Hematopoietic multipotent progenitor cell treated with erythropoietin and hydrocortisone succinate and interleukin-3 and kit ligand, for 4 days (in vitro differentiated cells): ENCODE measurements at regions not wholly inside any gene's neighbourhood (a gene's known extent, or its start where the extent isn't known, plus 50 kb on each side); places are given as distances from the start of the nearest gene placed in this dataset.
"Not testable (repeated sequence)": the region's sequence is repeated elsewhere in the genome, so short reads cannot be mapped to it uniquely, and the experiment has no call there.

ENCODE experiments used
- DNase-seq: peaks from one replicate; pipeline ENCODE4 v3.0.0-alpha.2; 2015

DNA sequence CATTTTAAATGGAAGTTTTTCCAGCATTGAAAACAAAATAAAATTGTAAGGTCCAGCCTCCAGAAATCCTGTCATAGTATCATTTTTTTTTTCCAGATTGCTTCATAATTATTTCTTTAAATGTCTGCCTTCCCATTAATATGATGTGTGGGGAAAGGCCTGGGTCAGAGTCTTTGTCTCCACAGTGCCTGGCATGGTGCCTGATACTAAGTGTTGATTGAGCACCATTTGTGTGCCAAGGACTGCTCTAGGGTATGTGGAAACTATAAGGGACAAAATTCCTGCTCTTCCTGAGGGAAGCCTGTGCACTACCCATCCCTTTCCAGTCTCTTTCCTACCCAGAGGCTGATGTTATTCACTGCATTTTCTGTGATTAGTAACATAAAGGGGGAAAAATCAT, 53.1 kb upstream of the BEND4 start:
- no peak for DNase-seq

DNA sequence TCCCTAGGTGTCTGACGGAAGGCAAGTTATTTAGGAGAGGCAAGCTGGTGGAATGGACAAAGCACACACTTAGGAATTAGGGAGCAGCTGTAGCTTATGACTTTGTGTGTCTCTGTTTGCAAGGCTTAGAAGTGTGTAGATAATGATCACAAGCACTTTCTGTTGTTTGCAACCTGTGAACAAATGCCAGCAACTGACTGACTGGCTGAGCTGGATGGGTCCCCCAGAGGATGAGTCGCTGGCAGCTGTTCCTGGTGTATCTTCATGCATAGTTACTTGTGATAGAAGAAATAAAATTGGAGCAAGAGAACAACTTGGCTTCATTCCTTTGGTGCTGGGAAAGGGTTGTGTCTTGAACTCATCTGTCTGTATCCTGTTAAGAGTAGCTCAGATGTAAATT, 64.2 kb upstream of the BEND4 start:
- no peak for DNase-seq

DNA sequence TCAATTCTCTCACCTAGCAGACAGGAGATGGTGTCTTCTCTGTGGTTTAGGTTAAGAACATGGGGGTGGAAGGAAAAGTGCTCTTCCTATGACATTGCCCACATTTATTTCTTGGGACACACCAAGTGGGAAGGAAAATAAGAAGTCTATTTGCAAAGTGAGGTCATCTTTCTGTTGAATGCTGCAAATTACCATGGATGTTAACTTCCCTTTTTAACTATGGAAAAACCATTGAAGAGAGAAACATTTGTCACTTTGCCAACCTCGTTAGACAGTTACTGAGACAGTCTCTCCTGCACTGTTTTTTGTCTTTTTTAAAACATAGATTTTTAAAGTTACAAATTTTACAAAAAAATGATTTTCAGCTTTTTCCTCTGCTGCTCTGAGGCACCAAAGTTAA, 72.8 kb upstream of the BEND4 start:
- peak; percentile 29 for DNase-seq

DNA sequence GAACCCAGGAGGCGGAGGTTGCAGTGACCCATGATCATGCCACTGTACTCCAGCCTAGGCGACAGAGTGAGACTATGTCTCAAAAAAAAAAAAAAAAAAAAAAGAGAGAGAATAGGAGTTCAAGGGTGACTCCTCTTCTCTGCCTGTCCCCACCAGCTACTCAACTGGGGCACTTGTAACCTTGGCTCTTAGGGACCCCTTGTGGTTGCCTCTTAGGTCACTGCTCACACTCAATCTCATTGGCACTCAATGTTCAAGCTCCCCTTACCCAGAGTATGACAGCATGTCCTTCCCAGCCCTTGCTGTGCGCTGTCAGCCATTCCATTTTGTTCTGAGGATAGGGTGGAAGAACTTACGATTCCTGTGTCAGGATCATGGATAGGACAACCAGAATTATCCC, 82.4 kb upstream of the BEND4 start:
- DNase-seq, result peak; percentile 13

DNA sequence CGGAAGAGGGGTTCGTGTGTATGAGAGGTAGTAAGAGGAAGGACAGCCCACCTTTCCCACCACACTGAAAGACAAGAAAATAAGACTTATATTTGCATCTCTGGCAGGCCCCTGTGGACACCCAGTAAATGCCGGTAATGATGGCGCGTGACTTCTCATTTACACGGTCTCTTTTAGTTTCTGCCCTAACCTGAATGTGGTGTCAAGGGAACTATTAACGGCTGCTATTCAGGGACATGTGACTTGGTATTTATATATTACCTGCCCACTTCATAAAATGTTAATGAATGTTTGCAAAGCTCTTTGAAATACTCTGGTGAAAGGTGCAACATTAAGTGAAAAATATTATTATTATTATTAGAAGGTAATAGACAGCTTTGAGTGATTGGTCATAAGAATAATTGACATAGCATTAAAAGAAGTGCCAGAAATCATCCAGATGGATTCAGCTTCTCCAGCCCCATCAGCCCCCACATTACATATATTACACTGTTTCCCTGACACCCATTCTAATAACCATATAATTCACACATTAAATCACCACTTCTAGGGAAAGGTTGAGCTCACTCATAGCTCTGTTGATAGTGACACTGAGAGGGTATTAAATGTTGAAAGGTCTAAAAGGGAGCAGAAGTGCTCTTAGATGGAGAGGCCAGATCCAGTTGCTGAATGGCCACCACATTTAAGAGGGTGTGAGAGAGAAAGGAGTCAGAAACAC, 83.0 kb upstream of the BEND4 start:
- DNase-seq, result no peak

DNA sequence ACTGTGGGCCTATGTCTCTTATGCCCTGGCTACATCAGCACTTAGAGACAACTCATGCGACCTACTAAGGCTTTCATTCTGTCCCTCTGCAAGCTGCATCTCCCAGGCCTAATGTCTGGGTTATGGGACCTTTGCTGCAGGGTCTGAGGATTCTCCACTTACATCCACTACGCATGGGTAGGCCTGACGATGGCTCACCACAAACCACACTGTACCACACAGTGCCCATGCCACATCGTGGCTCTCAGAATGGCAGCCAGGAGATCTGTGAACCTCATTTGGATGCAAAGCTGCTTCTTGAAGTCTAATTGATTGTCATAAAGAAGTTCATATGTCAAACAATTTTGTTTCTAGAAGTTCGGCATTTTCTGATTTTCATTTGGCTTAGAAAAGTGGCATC, 84.6 kb upstream of the BEND4 start:
- no peak for DNase-seq

DNA sequence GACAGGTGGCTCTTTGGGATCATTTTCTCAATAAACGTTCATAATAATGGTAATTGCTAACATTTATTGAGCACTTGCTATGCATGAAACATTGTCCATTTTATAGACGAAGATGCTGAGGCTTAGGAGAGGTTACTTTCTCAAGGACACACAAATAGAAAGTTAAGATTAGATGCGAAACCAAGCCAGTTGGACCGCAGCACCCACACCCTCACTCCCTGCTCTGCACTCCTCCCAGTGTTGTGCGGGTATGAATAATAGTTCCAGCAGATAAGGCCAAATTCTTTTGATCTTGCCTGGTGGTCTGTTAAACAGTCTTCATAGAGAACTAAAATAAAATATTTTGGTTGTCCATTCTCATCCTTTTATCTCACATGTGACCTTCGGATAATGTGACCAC, 85.0 kb upstream of the BEND4 start:
- no peak for DNase-seq

DNA sequence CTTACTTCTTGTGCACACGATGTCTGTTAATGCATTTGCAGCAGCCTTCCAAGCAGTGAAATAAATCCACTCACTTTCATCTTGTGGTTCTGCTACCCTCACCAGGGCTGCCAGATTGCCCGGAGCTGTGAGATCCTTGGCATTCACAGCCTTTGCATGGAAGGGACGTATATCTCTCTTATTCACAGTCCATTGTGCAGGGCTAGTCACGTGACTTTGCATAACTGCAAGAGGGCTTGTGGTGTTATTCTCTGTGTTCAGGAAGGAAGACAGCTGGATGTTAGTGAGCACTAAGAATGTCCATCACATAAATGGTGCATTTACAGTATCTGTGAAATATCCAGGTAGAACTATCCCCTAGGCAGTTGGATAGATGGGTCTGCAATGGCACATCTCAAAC, 96.5 kb upstream of the BEND4 start:
- no peak for DNase-seq

DNA sequence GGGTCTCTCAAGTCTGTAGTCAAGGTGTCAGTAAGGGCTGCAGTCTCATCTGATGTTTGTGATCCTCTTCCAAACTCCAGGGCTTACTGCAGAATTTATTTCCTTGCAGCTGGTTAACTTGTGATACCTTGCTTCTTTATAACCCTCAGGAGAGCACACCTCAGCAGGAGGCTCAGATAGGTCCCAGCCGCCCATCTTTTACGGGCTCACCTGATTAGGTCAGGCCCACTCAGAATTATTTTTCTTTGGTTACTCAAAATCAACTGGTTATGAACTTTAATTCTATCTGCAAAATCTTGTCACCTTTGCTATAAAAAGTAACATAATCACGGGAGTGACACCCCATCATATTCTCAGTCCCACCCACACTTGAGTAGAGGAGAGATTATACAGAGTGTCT, 99.9 kb upstream of the BEND4 start:
- no peak for DNase-seq

DNA sequence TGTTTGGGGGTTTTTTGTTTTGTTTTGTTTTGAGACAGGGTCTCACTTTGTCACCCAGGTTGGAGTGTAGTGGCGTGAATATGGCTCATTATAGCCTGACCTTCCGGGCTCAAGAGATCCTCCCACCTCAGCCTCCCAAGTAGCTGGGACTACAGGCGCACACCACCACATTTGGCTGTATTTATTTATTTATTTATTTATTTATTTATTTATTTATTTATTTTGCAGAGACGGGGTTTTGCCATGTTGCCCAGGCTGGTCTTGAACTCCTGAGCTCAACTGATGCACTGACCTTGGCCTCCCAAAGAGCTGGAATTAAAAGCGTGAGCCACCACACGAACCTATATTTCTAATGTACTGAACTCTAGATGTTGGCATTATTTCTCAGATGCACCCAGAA, 105.2 kb upstream of the BEND4 start:
- DNase-seq, result not testable (repeated sequence)

DNA sequence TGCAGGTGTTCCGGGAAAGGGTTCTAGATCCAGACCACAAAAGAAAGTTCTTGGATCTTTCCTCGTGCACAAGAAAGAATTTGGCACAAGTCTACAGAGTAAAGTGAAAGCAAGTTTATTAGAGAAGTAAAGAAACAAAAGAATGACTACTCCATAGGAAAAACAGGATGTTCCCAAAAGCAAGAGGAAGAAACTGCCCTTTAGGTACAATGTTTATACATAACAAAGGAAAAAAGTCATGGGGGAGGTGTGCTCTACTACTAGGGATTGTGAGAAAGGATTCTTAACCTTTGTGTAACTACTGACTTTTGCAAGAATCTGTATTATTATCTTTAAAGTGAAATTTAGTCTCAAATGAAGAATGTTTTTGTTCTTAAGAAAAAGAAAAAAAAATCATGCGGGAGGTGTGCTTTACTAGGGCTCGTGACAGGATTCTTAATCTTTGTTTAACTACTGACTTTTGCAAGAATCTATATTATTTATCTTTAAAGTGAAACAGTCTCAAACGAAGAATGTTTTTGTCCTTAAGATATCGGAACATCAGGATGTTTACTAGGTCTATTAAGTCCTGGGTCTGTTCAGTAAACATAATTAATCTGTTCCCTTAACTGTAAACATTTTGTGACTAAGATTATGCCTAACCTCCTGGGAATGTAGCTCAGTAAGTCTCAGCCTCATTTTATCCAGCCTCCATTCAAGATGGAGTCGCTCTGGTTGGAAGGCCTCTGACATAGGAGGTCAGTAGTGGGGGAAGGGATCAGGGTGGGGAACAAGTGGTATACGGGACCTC, 110.4 kb upstream of the BEND4 start:
- no peak for DNase-seq

DNA sequence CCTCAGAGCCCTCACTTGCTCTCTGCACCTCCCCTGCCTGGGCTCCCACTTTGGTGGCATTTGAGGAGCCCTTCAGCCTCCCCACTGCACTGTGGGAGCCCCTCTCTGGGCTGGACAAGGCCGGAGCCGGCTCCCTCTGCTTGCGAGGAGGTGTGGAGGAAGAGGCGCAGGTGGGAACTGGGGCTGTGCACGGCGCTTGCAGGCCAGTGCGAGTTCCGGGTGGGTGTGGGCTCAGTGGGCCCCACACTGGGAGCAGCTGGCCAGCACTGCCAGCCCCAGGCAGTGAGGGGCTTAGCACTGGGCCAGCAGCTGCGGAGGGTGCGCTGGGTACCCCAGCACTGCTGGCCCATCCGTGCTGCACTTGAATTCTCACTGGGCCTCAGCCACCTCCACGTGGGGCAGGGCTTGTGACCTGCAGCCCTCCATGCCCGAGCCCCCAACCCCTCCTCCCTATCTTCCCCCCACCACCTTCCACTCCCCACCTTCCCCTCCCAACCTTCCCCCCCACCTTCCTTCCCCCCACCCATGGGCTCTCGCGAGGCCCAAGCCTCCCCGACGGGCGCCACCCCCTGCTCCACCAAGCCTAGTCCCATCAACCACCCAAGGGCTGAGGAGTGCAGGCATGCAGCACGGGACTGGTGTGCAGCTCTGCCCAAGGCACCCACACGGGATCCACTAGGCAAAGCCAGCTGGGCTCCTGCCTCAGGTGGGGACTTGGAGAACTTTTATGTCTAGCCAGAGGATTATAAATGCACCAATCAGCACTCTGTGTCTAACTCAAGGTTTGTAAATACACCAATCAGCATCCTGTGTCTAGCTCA, 113.5 kb upstream of the BEND4 start:
- no peak for DNase-seq

DNA sequence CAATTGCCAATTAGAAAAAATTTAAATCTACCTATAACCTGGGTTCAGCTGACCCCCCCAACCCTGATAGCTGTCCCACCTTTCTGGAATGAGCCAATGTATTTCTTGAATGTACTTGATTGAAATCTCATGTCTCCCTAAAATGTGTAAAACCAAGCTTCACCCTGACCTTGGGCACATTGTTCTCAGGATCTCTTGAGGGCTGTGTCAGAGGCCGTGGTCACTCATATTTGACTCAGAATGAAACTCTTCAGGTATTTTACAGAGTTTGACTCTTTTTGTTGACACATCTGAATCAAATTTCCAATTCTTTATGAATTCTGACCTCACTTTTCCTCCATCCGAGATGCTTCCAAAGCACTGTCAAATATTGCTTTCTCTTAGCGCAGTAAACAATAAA, 115.3 kb upstream of the BEND4 start:
- no peak for DNase-seq

DNA sequence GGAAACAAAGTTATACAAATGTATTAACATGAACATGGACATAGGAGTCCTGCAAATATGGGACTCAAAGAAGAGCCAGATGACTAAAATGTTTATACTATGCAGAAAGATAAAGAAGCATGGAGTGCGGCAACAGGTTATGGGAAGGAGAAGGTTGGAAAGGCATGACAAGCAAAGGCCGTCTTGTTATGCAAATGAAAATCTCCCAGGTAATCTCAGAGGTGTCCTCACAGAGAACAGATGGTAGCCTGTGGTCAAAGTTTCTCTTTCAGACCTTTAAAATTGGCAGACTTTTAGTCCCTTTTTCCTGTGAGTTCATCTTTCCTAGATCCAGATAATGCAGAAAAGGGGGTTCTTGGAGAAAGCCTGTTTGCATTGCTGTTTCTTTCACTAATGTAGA, 116.4 kb upstream of the BEND4 start:
- DNase-seq, result no peak

DNA sequence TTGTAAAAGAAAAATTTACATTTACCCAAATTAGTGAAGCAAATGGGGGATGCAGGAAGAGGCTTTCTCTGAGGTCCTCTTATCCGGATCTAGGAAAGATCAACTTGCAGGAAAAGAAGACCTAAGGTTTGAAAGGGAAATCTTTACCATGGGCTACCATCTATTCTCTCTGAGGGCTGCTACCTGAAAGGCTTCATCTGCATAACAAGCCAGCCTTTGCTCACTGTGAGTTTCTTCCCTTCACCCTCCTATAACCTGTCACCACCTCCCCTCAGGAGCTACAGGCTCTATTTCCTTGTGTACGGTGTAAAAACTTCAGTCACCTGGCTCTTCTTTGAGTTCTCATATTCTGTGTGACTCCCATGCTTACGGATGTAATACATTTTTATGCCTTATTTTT, 118.6 kb upstream of the BEND4 start:
- no peak for DNase-seq

DNA sequence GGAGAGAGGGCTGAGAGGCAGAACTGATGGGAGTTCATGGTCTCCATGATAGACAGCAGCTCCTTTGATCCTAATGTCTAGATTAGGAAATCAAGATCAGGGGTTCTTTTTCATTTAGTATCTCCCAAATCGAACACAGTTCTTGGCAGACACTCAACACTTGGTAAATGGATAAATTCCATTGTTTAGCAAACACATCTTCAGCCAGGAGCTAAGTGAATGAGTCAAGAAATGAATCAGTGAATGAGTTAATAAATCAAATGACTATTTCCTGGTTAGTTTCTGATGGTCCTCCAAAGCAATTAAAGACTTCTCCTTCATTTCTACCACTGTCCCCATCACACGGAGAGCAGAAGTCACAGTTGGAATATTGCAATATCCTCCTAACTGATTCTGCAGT, 120.0 kb upstream of the SHISA3 start:
- no peak for DNase-seq

DNA sequence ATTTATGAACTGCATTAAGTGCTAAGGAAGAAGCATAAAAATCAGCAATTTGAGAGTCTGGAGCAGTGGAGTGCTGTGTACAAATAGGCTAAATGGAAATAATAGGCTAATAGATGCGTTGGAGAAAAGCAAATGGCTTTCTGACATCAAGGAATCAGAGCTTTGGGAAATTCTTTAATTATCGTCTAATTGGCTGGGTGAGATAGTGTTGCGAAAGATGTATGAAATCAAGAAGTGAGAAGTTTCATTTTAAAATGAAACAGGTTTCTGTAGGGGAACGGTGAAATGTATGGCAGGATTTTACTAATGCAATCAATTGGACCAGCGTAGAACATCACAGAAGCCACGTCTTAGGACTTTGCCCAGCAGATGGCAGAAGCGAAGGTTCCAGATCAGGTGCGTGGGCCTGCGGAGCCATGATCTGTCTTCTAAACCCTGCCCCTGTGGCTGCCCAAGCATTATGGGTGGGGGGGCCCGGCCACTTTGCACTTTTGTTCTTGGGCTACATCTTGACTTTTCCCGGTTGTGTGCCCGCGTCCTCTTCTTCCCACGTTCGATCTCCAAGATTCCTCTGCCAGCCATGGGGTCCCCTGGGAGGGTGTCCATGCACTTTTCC, 118.5 kb upstream of the SHISA3 start:
- DNase-seq, result no peak

DNA sequence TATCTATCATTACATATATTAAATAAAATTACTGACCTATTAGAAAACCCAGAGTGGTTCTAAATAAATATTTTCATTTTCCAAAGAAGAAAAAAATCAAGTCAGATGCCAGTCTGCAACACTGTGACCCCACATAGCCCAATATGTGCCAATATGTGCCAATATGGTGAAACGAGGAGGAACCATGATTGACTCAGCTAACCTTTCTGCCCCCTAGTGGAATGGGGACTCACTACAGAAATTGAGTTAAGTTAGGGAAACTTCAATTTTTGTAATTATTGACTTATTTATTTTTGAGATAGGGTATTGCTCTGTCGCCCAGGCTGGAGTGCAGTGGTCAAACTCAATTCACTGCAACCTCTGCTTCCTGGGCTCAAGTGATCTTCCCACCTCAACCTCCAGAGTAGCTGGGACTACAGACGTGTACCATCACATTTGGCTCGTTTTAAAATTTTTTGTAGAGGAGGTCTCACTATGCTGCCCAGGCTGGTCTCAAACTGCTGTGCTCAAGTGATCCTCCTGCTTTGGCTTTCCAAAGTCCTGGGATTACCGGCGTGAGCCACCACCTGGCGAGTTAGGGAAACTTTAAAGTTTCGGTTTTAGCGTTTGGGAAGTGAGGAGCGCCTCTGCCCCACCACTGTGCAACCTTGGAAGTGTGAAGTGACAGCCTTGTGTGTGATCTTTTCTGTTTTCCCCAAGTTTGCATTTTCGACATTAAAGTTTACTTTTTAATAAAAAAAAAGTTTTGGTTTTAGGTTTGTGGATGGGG, 116.8 kb upstream of the SHISA3 start:
- DNase-seq, result peak; percentile 77

DNA sequence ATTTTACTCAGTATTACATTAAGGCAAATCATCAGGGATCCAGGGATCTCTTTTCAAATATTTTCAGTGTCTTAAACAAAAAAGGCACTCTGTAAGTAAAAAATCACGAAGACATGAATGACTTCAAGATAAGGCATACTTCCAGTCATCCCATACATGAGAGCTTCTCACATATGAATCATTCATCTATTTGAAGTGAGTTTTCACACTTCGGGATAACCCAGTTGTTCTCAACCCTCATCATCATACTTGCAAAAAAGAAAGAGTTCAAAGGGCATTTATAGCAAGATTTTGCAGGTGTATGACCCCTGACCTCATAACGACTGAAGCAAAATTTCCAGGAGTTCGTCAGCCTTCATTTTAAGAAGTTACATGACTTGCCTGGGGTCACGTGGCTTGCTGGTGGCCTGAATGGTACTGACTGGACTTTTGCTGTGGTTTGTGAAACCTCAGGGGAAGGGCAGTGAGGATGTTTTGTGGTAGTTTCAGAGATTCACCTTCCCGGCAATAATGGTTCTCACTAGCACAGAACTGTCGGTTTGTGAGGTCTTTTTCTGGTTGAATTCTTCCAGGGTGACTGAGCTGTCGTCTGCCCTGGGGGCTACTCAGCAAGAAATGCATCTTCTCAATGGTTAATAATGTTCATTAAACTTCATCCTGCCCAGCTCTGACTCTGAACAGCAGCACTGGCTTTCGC, 115.8 kb upstream of the SHISA3 start:
- DNase-seq, result no peak

DNA sequence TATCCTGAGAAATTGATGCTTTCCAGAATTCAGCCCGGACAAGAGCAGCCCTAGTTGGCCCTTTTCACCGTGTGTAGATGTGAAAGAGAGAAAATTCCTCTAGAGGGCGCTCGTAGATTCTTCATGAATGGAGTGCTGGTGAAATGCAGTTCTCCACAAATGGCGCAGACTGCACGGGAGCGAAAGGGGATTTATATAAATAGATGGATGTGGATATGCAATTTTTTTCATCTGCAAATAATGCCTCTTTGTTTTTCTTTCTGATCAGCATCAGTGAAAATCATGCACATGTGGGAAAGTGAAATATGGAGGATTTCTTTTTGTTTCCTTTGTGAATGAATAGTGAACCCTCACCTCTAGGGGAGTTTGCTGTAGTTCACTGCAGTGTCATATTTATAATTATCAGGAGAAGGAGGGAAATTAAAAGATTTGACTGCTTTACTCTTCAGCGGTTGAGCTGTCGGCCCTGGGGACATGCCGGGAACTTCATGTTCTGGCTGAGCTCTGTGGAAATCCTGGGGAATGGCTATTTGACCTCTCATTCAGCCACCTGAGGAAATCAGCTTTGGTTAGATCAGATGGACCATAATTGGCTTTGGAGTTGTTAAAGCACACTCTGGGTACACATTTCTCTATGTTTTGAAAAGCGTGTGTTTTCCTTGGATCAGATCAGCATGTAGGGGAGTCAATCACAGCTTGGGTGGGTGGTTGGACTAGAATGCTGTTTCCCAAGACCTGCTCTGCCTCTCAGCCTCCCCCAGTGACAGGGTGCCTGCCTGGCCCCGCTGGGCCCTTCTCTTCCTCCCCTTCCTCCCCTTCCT, 115.0 kb upstream of the SHISA3 start:
- peak; percentile 90 for DNase-seq

DNA sequence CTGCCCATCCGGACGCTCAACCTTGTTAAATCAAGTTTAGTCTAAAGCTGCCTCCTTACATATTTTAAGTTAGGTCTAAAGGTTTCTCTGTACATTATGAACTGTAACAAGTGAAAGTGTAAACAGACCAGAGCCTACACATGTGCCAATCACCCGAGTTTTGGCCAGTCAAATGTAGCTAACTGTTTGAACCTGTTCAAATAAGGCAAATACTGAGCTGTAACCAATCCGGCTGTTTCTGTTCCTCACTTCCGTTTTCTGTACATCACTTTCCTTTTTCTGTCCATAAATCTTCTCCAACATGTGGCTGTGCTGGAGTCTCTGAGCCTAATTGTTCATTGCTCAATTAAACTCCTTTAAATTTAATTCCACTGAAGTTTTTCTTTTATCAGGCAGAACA, 113.3 kb upstream of the SHISA3 start:
- DNase-seq, result no peak
